Epithelial cell of esophagus (primary cell): ENCODE measurements at regions not wholly inside any gene's neighbourhood (a gene's known extent, or its start where the extent isn't known, plus 50 kb on each side); places are given as distances from the start of the nearest gene placed in this dataset.

Source experiments
- DNase-seq: peaks from one replicate; pipeline ENCODE4 v3.0.0; 2010; ENCODE audit warnings: low read depth
- H3K4me3 ChIP-seq: 2 replicates; pipeline ENCODE4 v1.5.1; 2011; ENCODE audit warnings: mild to moderate bottlenecking, low read length, control low read depth
- TF ChIP-seq, protein P1 (sequence below): IDR thresholded peaks from 2 replicates; pipeline ENCODE4 v1.5.1; 2011; ENCODE audit warnings: low read depth, mild to moderate bottlenecking, low read length, control low read depth, inconsistent platforms; ENCODE audit not compliant: insufficient read depth; ENCODE audit errors: missing control alignments

DNA sequence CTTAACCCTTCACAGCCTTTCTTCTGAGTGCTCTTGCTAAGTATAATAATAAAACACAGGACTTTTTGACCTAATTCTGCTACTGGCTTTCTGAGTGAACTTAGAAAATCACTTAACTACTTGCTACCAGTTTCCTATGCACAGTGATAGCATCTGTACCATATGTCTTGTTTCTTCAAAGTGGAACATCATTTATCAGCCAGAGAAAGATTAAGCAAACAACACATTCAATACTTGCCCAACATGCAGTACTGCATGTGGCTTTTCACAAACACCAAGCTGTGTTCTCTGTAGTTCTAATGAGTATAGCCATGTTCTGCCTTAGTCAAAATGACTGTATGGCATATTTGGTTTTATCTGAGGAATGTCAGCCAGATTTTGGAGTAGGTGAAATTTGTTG lies 1286.6 kb upstream of the ZEB2 start:
- TF ChIP-seq, protein P1, sequence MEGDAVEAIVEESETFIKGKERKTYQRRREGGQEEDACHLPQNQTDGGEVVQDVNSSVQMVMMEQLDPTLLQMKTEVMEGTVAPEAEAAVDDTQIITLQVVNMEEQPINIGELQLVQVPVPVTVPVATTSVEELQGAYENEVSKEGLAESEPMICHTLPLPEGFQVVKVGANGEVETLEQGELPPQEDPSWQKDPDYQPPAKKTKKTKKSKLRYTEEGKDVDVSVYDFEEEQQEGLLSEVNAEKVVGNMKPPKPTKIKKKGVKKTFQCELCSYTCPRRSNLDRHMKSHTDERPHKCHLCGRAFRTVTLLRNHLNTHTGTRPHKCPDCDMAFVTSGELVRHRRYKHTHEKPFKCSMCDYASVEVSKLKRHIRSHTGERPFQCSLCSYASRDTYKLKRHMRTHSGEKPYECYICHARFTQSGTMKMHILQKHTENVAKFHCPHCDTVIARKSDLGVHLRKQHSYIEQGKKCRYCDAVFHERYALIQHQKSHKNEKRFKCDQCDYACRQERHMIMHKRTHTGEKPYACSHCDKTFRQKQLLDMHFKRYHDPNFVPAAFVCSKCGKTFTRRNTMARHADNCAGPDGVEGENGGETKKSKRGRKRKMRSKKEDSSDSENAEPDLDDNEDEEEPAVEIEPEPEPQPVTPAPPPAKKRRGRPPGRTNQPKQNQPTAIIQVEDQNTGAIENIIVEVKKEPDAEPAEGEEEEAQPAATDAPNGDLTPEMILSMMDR: no peak
- H3K4me3 ChIP-seq: no peak overlapping the region

DNA sequence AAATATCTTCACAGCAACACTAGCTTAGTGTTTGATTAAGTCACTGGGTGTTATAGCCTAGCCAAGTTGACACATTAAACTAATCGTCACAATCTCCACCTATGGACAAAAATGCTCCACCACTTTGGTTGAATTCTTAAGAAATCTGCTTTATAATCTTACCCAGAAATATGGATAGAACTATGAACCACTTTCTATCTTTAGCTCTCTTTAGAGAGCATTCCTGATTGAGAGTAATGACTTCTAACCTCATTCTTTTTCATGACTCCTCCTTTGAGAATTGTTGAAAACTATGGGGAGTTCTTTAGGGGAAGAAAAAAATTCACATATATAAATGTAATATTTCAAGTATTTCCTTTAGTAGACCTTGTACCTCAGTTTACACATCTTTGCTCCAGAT lies 1282.2 kb upstream of the ZEB2 start:
- TF ChIP-seq, protein P1: no peak
- DNase-seq: no peak
- no peak overlapping the region for H3K4me3 ChIP-seq

More for the DNA sequence above, 1286.6 kb upstream of the ZEB2 start:
- no peak for DNase-seq

DNA sequence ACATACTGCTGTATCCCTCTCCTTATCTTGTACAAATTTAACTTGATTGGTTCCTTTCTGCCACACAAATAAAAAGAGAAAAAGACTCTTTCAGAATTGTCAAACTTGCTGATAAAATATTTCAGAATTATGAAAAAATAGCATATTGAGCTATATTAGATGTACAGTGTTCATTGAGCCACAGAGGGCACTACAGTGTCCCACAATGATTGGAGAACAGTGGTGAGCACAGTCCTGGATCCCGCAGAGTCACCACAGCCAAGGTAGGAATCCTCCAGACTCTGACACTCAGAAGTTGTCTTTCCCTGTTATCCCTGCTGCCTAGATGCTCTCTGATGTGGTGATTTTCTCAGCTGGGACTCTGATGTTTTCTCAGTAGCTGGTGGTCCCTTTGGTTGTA lies 1281.3 kb upstream of the ZEB2 start:
- TF ChIP-seq, protein P1: no peak
- DNase-seq: no peak
- no peak overlapping the region for H3K4me3 ChIP-seq

DNA sequence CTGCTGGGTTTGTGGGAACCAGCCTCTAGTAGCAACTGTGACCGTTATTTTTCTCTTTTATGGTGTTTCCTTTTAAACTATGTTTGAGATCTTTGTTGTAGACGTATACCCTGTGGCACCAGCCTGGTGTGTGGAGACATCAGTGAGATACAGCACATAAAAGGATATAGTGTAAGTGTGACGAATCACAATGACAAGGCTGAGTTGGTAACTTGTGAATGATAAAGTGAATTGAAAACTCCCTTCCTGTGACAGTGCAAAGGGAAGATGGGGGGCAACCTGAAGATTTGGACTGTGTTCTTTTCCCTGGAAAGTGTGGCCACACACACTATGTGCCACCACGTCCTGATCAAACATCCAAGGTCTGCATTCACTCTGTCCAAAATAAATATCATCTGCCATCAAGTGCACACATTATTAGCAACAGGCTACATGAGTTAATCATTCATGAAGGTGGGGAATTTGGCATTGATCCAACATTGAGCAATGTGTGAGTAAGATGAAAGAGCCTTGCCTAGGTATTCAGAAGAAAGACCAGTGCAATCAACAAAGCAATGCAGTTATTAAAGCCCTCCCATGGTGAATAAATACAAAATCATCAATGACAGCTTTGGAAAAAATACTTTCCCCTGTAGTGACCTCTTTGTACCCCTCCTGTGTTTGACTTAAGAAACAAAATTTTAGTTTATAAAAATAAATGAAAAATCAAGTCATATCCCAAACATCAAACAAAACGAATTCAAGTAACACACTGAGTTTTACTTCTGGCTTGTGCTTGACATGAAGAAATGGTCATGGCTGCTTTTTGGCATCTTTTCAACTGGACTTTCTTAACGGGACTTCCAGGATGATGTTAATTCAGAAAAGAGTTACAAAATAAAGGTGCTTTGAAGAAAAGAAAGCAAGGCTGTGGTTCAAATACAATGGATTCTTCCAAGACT lies 1280.5 kb upstream of the ZEB2 start:
- H3K4me3 ChIP-seq: no peak overlapping the region
- peak; percentile 99 for DNase-seq

DNA sequence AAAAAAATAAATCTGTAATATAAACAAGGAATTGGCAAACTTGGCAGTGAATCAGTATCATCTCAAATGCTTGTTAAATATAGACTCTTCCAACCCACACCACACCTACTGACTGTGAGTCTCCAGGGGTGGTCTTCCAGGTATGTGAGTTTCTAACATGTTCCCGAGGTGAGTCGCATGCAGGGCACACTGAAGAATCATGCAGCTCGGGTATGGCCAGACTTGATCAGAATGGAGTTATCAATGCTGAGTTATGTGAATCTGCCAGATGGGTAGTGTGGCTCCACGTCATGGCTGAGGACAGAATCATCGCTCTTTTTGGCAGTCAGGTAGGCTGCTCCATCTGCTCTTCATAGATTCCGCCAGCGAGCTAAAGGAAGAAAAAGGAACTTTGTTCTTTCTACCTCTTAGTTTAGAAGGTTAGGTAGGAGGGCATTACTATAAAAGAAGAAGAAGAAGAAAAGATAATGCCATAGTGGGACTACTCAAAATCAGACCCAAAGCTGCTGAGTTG lies 1279.7 kb upstream of the ZEB2 start:
- TF ChIP-seq, protein P1: no peak
- H3K4me3 ChIP-seq: no peak overlapping the region
- DNase-seq: peak; percentile 16

More for the DNA sequence above, 1280.5 kb upstream of the ZEB2 start:
- TF ChIP-seq, protein P1: no peak

DNA sequence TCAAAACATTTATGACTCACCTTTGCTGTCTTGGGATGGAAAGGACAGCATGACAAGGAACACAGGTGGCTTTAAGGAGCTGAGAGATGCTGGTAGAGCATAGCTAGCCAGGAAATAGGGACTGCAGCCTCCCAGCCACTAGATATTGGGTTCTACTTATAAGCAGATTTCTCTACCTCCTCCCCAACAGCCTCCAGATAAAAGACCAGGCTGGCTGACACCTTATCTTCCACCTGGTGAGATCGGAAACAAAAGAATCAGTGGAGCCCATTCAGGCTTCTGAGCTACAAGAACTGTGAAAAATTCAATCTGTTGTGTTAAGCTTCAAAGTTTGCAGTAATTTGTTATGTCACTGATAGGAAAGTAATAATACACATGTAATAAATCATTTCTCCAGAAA lies 1278.5 kb upstream of the ZEB2 start:
- TF ChIP-seq, protein P1: no peak
- DNase-seq: no peak

More for the DNA sequence above, 1278.5 kb upstream of the ZEB2 start:
- no peak overlapping the region for H3K4me3 ChIP-seq
